Activated naive CD4-positive, alpha-beta T cell treated with anti-CD3 and anti-CD28 coated beads, Interleukin-2, amount 50 U/mL, for 24 hours (primary cell): ENCODE measurements at regions not wholly inside any gene's neighbourhood (a gene's known extent, or its start where the extent isn't known, plus 50 kb on each side); places are given as distances from the start of the nearest gene placed in this dataset.
"Not testable (repeated sequence)": the region's sequence is repeated elsewhere in the genome, so short reads cannot be mapped to it uniquely, and the experiment has no call there.

ENCODE experiments used
- H3K27ac Mint-ChIP-seq: one replicate; pipeline ENCODE4 v1.8.0; 2021; ENCODE audit warnings: mild to moderate bottlenecking, mixed read lengths
- H3K27me3 Mint-ChIP-seq: one replicate; pipeline ENCODE4 v1.8.0; 2021; ENCODE audit warnings: mixed read lengths
- H3K36me3 Mint-ChIP-seq: one replicate; pipeline ENCODE4 v1.8.0; 2021; ENCODE audit warnings: mixed read lengths
- H3K4me1 Mint-ChIP-seq: one replicate; pipeline ENCODE4 v1.8.0; 2021; ENCODE audit warnings: mixed read lengths
- H3K4me3 Mint-ChIP-seq: one replicate; pipeline ENCODE4 v1.8.0; 2021; ENCODE audit warnings: mild to moderate bottlenecking, mixed read lengths
- H3K9me3 Mint-ChIP-seq: one replicate; pipeline ENCODE4 v1.8.0; 2021; ENCODE audit warnings: mixed read lengths

GRCh38 chr12:114847441-114848035 lies 163.6 kb upstream of the TBX3 start:
- Mint-ChIP-seq H3K4me1 (no peaks in the 10 kb centered on the region), H3K9me3 (peaks cover 8% of the 10 kb centered on the region), H3K4me3 (no peak overlapping the region), H3K27me3 (peaks cover 2% of the 10 kb centered on the region), H3K36me3 (no peaks in the 10 kb centered on the region), H3K27ac (no peak overlapping the region)

DNA sequence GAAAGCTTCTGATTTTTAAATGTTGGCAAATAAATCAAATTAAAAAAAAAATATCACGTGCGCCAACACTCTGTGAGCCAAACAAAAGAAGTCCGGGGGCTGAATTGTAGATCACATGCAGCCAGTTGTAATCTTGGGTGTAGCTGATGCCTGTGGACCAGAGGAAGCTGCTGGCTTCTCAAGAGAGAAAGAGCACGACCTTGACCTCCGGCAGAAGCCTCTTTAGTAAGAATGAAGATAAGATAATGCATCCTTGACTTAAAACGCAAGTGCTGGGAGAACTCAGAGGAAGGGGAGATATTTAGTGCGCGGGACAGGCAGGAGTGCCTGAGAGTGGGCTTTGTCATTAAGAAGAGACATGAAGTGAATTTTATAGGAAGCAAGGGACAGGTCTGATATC lies 162.8 kb upstream of the TBX3 start:
- H3K27ac Mint-ChIP-seq = no peak overlapping the region
- no peaks in the 10 kb centered on the region for H3K9me3 Mint-ChIP-seq
- H3K4me3 Mint-ChIP-seq = no peak overlapping the region
- H3K4me1 Mint-ChIP-seq = no peaks in the 10 kb centered on the region
- no peaks in the 10 kb centered on the region for H3K36me3 Mint-ChIP-seq
- peaks cover 2% of the 10 kb centered on the region for H3K27me3 Mint-ChIP-seq

DNA sequence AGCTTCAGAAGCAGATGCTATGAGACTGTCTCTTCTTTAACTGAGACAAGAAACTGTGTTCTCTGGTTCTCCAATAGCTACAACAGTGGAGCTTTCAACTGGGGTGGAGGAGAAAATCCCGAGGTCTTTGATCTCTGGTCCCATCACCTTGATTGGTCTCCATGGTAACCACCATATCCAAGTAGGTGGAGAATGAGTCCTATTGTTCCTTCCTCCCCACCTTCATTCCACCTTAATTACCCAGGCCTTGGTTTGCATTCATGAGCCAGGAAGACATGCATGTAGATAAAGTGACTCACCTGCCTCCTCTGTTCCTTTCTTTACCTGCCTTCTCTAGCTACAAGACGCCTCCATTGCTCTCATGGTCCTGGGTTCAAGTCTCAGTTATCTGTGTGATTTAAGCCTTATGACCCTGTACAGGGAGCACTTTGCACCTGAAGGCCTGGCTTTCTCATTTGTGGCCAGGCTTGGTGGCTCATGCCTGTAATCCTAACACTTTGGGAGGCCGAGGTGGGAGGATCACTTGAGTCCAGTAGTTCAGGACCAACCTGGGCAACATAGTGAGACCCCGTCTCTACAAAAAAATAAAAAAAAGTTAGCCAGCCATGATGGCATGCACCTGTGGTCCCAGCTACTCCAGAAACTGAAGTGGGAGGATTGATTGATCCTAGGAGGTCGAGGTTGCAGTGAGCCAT lies 157.7 kb upstream of the TBX3 start:
- no peaks in the 10 kb centered on the region for H3K4me1 Mint-ChIP-seq
- peaks cover 2% of the 10 kb centered on the region for H3K27me3 Mint-ChIP-seq
- H3K36me3 Mint-ChIP-seq = no peaks in the 10 kb centered on the region
- H3K4me3 Mint-ChIP-seq = no peak overlapping the region
- no peak overlapping the region for H3K27ac Mint-ChIP-seq
- no peaks in the 10 kb centered on the region for H3K9me3 Mint-ChIP-seq

DNA sequence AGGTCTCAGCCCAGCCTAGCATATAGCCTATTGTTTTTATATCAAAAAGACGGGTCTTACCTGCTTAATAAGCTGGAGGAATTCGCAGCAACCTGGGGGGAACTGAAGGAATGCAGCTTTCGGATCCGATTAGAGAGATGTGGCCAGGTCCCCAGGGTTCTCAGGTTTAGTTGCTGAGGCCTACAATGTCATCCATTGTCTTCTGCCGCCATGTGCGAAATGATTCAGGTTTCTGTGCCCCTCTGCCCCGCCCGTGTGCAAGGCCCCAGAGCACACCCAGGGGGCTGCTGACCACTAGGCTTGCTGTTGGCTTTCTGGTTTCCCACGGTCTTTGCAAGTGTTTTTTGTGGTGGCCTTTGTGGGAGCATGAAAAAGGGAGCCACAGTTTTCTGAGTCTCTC lies 154.5 kb upstream of the TBX3 start:
- Mint-ChIP-seq H3K27me3 (peaks cover 1% of the 10 kb centered on the region), H3K9me3 (no peaks in the 10 kb centered on the region), H3K4me1 (no peaks in the 10 kb centered on the region), H3K36me3 (no peaks in the 10 kb centered on the region), H3K27ac (no peak overlapping the region), H3K4me3 (no peak overlapping the region)

DNA sequence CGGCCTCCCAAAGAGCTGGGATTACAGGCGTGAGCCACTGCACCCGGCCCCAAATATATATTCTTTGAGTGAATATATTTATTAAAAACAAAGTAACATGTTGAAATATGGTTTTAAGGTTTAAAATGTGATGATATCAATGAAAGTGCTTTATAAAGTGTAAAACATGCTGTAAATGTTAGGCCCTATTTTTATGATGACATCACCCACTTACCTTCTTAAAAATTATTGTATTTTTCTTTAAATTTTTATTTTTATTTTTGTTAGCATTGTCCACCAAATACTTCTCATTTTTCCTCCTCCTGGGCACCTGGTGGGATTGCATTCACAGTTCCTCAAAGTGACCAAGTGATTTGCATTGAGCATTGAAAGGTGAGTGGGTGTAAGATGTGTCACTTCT lies 152.6 kb upstream of the TBX3 start:
- Mint-ChIP-seq H3K27me3 (no peaks in the 10 kb centered on the region), H3K4me3 (no peak overlapping the region), H3K36me3 (no peaks in the 10 kb centered on the region), H3K9me3 (no peaks in the 10 kb centered on the region), H3K4me1 (no peaks in the 10 kb centered on the region), H3K27ac (no peak overlapping the region)

- Mint-ChIP-seq H3K4me1 (no peaks in the 10 kb centered on the region), H3K27me3 (no peaks in the 10 kb centered on the region), H3K4me3 (no peak overlapping the region), H3K27ac (no peak overlapping the region), H3K9me3 (no peaks in the 10 kb centered on the region), H3K36me3 (no peaks in the 10 kb centered on the region)
These were observed 151.1 kb upstream of the TBX3 start for GRCh38 chr12:114835031-114835430.

GRCh38 chr12:114834621-114835020 lies 150.6 kb upstream of the TBX3 start:
- H3K27me3 Mint-ChIP-seq = no peaks in the 10 kb centered on the region
- H3K36me3 Mint-ChIP-seq = no peaks in the 10 kb centered on the region
- no peak overlapping the region for H3K27ac Mint-ChIP-seq
- no peaks in the 10 kb centered on the region for H3K4me1 Mint-ChIP-seq
- no peak overlapping the region for H3K4me3 Mint-ChIP-seq
- no peaks in the 10 kb centered on the region for H3K9me3 Mint-ChIP-seq

DNA sequence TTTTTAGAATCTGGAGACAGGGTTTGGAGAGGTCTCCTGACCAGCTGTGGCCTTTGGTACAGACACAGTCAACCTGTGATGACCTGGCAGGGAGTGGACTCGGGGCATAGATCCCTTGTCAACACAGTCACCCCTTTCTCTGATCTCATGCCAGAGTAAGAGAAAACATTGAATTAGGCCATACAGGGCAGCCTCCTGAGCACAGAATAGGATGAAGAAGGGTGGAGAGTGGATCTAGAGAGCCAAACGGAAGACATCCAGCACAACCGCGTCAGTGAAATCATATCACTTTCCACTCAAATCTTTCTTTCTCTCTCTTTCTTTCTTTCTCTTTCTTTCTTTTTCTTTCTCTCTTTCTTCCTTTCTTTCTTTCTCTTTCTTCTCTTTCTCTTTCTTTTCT lies 145.9 kb upstream of the TBX3 start:
- no peaks in the 10 kb centered on the region for H3K36me3 Mint-ChIP-seq
- no peak overlapping the region for H3K27ac Mint-ChIP-seq
- H3K9me3 Mint-ChIP-seq = no peaks in the 10 kb centered on the region
- no peaks in the 10 kb centered on the region for H3K4me1 Mint-ChIP-seq
- no peak overlapping the region for H3K4me3 Mint-ChIP-seq
- no peaks in the 10 kb centered on the region for H3K27me3 Mint-ChIP-seq

DNA sequence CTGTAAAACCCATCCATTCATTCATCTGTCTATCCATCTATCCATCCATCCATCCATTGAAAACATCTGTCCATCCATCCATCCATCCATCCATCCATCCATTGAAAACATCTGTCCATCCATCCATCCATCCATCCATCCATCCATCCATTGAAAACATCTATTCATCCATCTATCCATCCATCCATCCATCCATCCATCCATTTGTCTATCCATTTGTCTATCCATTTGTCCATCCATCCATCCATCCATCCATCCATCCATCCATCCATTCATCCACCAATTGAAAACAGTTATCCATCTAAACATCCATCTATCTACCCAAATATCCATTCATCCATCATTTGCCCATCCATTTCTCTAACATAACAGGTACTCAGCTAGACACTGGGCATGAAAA lies 145.3 kb upstream of the TBX3 start:
- not testable (repeated sequence) for H3K4me3 Mint-ChIP-seq, H3K27ac Mint-ChIP-seq, H3K27me3 Mint-ChIP-seq, H3K36me3 Mint-ChIP-seq, H3K9me3 Mint-ChIP-seq, H3K4me1 Mint-ChIP-seq

GRCh38 chr12:114827461-114827860 lies 143.5 kb upstream of the TBX3 start:
- Mint-ChIP-seq H3K27ac (no peak overlapping the region), H3K4me1 (no peaks in the 10 kb centered on the region), H3K27me3 (no peaks in the 10 kb centered on the region), H3K9me3 (no peaks in the 10 kb centered on the region), H3K36me3 (no peaks in the 10 kb centered on the region), H3K4me3 (no peak overlapping the region)

- no peak overlapping the region for H3K27ac Mint-ChIP-seq
- no peaks in the 10 kb centered on the region for H3K4me1 Mint-ChIP-seq
- no peak overlapping the region for H3K4me3 Mint-ChIP-seq
- no peaks in the 10 kb centered on the region for H3K27me3 Mint-ChIP-seq
- no peaks in the 10 kb centered on the region for H3K9me3 Mint-ChIP-seq
- no peaks in the 10 kb centered on the region for H3K36me3 Mint-ChIP-seq
These were observed 142.3 kb upstream of the TBX3 start for GRCh38 chr12:114826244-114826643.

GRCh38 chr12:114823724-114824123 lies 139.7 kb upstream of the TBX3 start:
- no peaks in the 10 kb centered on the region for H3K9me3 Mint-ChIP-seq
- H3K27ac Mint-ChIP-seq = no peak overlapping the region
- H3K4me1 Mint-ChIP-seq = no peaks in the 10 kb centered on the region
- H3K36me3 Mint-ChIP-seq = no peaks in the 10 kb centered on the region
- H3K4me3 Mint-ChIP-seq = no peak overlapping the region
- no peaks in the 10 kb centered on the region for H3K27me3 Mint-ChIP-seq

- Mint-ChIP-seq H3K27ac (no peak overlapping the region), H3K36me3 (no peaks in the 10 kb centered on the region), H3K4me3 (no peak overlapping the region), H3K4me1 (no peaks in the 10 kb centered on the region), H3K27me3 (no peaks in the 10 kb centered on the region), H3K9me3 (no peaks in the 10 kb centered on the region)
These were observed 137.6 kb upstream of the TBX3 start for GRCh38 chr12:114821570-114821969.

- no peaks in the 10 kb centered on the region for H3K36me3 Mint-ChIP-seq
- no peak overlapping the region for H3K4me3 Mint-ChIP-seq
- no peaks in the 10 kb centered on the region for H3K27me3 Mint-ChIP-seq
These were observed 136.8 kb upstream of the TBX3 start for GRCh38 chr12:114820796-114821195.

DNA sequence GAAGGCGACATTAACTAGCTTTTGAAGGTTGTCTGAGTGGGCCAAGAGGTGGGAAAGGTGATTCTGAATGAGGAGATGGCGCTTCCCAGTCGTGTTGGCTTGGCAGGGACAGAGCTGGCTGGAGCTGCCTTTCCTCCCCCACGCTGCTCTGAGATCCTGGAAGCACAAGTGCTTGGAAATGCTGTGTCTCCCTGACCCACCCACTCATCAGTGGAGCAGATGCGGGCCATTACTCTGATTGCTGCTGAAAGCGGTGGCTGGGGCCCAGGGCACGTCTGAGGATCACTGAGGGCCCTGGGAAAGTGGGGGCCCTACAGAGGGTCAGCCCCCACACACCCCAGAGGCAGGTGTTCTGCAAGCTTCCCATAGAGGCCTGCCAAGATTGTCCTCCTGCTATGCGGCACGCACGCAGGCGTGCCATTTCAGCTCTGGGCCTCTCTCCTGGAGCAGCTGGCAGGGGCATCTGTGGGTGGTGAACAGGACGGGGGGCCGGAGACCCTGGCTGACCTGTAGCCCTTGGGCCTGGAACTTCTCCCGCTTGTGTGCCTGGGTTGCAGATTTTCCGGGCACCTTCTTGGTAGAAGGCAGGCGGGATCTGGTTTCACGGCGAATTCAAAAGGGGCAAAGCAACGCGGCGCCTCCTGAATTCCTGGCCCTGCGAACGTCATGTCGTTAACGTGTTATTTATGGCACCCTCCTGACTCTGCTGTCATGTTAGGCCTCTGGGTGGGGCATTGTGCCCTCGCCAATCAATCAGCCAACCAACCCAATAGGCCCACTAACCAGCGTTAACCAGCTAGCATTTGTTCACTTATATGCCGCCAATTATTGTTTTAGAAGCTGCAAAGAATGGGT lies 133.8 kb upstream of the TBX3 start:
- Mint-ChIP-seq H3K4me3 (no peak overlapping the region), H3K36me3 (no peaks in the 10 kb centered on the region), H3K4me1 (peaks cover 6% of the 10 kb centered on the region), H3K27ac (no peak overlapping the region), H3K27me3 (peaks cover 5% of the 10 kb centered on the region), H3K9me3 (no peaks in the 10 kb centered on the region)

More at GRCh38 chr12:114820796-114821195, 136.8 kb upstream of the TBX3 start:
- Mint-ChIP-seq H3K4me1 (no peaks in the 10 kb centered on the region), H3K9me3 (no peaks in the 10 kb centered on the region), H3K27ac (no peak overlapping the region)
